Epithelial cell of esophagus (primary cell): ENCODE measurements at regions not wholly inside any gene's neighbourhood (a gene's known extent, or its start where the extent isn't known, plus 50 kb on each side); places are given as distances from the start of the nearest gene placed in this dataset.

ENCODE experiments used
- DNase-seq: peaks from one replicate; pipeline ENCODE4 v3.0.0; 2010; ENCODE audit warnings: low read depth
- H3K4me3 ChIP-seq: 2 replicates; pipeline ENCODE4 v1.5.1; 2011; ENCODE audit warnings: mild to moderate bottlenecking, low read length, control low read depth
- CTCF ChIP-seq: IDR thresholded peaks from 2 replicates; pipeline ENCODE4 v1.5.1; 2011; ENCODE audit warnings: low read depth, mild to moderate bottlenecking, low read length, control low read depth, inconsistent platforms; ENCODE audit not compliant: insufficient read depth; ENCODE audit errors: missing control alignments

- DNase-seq, result peak; percentile 62
- H3K4me3 ChIP-seq, result no peak overlapping the region
- TF ChIP-seq CTCF, result no peak
These were observed 200.0 kb upstream of the ATP10B start for GRCh38 chr5:161051920-161052500.

- no peak overlapping the region for H3K4me3 ChIP-seq
- TF ChIP-seq CTCF, result no peak
- no peak for DNase-seq
These were observed 195.0 kb upstream of the ATP10B start for GRCh38 chr5:161047024-161047423.

GRCh38 chr5:161042862-161043261 is 190.9 kb upstream of the ATP10B start:
- no peak for DNase-seq
- TF ChIP-seq CTCF, result no peak
- H3K4me3 ChIP-seq, result no peak overlapping the region

DNA sequence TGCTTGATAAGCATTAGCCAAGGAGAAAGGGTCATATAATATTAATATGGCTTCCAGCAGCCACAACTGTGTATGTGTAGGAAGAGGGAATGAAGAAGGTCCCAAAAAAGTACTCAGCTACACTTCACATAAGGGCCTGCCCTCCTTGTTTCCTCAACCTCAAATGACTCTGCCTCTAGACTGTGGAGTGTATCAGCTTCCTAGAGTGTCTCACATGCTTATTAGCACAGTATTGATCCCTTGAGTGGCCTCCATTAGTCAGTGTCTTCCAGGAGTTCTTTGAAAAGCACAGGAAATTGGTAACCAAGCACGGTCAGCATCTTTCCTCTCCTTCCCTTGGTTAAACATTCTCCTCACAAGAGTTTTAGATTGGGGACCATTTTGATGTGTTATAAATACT is 190.4 kb upstream of the ATP10B start:
- no peak for DNase-seq
- no peak overlapping the region for H3K4me3 ChIP-seq
- no peak for TF ChIP-seq CTCF

DNA sequence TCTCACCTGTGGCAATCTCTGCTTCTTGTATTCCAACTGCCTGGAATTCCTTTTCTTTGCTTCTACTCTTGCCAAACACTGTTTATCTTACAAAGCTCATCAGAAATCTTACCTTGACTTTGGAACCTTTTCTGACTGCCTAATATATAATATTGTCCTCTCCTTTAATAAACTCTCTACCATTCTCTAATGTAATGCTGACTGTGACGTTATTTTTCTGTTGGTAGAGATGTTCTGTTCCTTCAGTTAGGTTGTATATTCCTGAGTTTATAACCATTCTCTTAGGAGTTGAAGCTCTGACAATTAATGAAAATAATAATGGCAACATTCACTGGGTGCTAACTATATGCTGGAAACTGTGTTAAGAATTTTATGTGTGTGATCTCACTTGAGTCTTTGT is 188.8 kb upstream of the ATP10B start:
- no peak overlapping the region for H3K4me3 ChIP-seq
- DNase-seq, result no peak
- no peak for TF ChIP-seq CTCF

DNA sequence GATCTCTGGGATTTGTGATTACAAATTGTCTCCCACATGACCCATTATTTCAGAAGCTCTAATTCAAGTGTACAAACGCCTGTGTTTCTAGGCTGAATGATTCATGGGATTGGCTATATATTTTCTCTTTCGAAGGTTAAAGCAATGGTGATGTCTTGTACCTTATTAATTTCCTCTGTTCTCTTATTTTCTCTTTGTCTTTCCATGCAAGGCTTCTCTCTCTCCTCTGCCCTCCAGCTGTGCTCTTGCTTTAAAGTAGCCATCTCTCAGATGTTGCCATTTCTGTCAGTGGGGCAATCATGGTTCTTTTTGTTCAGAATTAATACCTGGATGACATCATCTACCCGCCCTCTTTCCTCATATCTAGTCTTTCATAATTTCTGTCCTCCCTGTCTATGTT is 184.3 kb upstream of the ATP10B start:
- no peak for TF ChIP-seq CTCF
- no peak overlapping the region for H3K4me3 ChIP-seq
- peak; percentile 46 for DNase-seq

DNA sequence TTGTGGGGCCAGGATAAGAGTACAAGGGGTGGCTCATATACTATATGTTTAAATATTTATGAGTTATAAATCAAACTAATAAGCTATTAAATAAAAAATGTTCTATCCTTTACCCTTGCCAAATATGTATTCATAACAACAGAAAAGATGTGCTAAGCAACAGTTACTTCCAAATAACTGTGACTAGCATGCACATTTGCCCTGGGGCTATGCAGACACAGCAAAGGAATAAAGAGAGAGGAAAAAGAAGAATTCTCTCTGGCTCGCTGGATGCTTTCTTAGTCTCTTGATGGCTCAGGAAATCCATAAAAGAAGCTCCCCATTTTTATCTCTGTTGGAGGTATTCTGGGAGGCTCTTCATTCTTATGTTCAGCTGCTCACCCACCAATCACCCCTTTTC is 182.4 kb upstream of the ATP10B start:
- peak; percentile 16 for DNase-seq
- no peak for TF ChIP-seq CTCF
- H3K4me3 ChIP-seq, result no peak overlapping the region
